ENCODE measurements at regions not wholly inside any gene's neighbourhood (a gene's known extent, or its start where the extent isn't known, plus 50 kb on each side); places are given as distances from the start of the nearest gene placed in this dataset.
"Not testable (repeated sequence)": the region's sequence is repeated elsewhere in the genome, so short reads cannot be mapped to it uniquely, and the experiment has no call there.

DNA sequence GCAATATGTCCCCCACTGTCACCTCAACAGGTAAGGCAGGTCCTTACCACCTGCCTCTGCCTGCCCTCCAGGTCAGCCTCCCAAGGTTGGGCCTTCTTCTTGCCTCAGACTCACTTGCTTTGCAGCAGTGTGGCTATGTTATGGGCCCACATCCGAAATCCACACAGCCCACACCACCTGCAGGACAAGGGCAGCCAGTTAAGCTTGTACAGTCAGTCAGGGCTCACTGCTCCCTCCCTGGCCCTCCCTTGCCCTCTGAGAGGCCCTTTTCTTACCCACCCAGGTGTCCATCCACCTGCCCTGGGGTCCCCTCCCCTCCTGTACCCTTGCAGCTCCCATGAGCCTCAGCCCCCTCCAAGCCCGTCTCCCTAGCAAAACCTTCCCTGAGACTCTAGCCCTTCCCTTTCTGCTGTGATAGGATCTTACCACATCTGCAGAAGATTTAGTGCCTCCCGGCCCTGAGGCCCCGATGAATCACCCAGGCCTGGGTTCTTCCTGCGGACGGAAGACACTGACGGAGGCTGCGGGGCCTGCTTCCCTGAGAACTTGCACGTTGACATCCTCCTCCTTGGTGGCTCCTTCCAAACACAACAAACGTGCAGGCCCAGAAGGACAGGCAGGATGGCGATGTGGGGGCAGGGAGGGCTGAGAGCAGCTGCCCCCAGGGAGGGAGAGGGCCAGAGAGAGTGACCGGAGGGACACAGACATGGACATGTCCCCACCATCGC is 5466.2 kb upstream of the TPTE start:
- H3K4me3 ChIP-seq; H3K27me3 ChIP-seq; H3K9me3 ChIP-seq; H3K36me3 ChIP-seq; H3K4me1 ChIP-seq; DNase-seq; intact Hi-C loops (cut with DNase I; ENCODE audit: low total_unique reads); H3K27ac ChIP-seq: not testable (repeated sequence)

- intact Hi-C loops (cut with DNase I; ENCODE audit: low total_unique reads); H3K4me1 ChIP-seq; H3K4me3 ChIP-seq; H3K27ac ChIP-seq; H3K9me3 ChIP-seq; DNase-seq; H3K27me3 ChIP-seq; H3K36me3 ChIP-seq: not testable (repeated sequence)
These were observed 5465.1 kb upstream of the TPTE start for GRCh38 chr21:5055996-5056962.

DNA sequence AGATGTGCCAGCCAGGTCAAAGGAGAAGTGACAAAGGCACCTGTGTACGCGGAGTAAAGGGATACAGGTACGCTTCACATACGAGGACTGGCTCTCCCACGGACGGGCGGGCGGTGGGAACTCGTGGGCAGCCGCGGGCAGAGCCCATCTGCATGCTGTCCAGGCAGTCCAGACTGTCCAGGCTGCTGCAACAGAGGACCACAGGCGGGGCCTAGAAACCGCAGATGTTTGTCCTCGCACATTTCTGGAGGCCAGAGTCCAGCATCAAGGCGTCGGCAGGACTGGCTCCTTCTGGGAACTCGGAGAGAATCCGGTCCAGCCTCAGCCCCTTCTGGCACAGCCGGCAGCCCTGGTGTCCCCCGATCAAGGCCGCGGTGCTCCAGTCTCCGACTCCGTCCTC is 5464.3 kb upstream of the TPTE start:
- H3K36me3 ChIP-seq; H3K27me3 ChIP-seq; H3K4me3 ChIP-seq; H3K27ac ChIP-seq; intact Hi-C loops (cut with DNase I; ENCODE audit: low total_unique reads); DNase-seq; H3K9me3 ChIP-seq; H3K4me1 ChIP-seq: not testable (repeated sequence)

DNA sequence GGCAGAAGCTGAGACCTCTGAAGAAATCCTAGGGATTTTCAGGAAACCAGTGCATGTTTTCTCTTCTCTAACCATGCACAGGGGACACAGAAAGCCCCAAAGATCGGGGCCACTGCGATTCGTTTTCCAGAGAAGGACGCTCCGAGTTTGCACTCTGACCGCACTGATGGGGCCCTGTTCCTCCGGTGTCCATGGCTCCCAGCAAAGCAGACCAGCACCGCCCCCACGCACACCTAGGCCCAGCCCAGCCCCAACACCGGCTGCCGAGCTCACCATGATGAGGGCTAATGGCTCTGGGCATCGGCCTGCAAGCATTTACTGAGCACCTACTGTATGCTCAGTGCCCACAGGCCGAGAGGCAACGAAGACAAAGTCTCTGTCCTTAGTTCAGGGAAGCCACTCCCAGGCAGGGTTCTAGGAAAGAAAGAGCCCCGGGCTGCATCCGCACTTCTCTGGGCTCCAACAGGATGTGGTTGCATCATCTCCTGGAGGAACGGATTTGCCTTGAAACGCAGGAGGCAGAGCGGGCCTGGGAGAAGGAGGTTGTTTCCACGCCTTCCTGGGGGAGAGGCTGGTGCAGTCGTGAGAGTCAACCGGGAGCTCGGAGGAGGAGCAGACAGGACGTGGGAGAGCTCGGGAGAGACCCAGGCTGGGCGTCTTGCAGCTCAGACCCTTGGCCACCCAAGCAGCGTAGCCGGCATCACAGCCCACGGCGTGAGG is 5460.9 kb upstream of the TPTE start:
- H3K27ac ChIP-seq; H3K27me3 ChIP-seq; H3K4me3 ChIP-seq; H3K9me3 ChIP-seq; intact Hi-C loops (cut with DNase I; ENCODE audit: low total_unique reads); H3K36me3 ChIP-seq; DNase-seq; H3K4me1 ChIP-seq: not testable (repeated sequence)

GRCh38 chr21:5064581-5065142 is 5456.7 kb upstream of the TPTE start:
- H3K36me3 ChIP-seq; H3K4me1 ChIP-seq; H3K27me3 ChIP-seq; intact Hi-C loops (cut with DNase I; ENCODE audit: low total_unique reads); H3K9me3 ChIP-seq; H3K27ac ChIP-seq; H3K4me3 ChIP-seq: not testable (repeated sequence)
- DNase-seq, result peak in 1 of 2 donors; percentile 46

- H3K36me3 ChIP-seq; H3K9me3 ChIP-seq; H3K4me1 ChIP-seq; H3K27me3 ChIP-seq; H3K27ac ChIP-seq; H3K4me3 ChIP-seq; intact Hi-C loops (cut with DNase I; ENCODE audit: low total_unique reads): not testable (repeated sequence)
- peak in 1 of 2 donors; percentile 84 for DNase-seq
These were observed 5455.9 kb upstream of the TPTE start for GRCh38 chr21:5065240-5066211.

GRCh38 chr21:5066682-5067251 is 5454.6 kb upstream of the TPTE start:
- H3K9me3 ChIP-seq; H3K36me3 ChIP-seq; H3K4me1 ChIP-seq; H3K27ac ChIP-seq; intact Hi-C loops (cut with DNase I; ENCODE audit: low total_unique reads); H3K4me3 ChIP-seq; DNase-seq; H3K27me3 ChIP-seq: not testable (repeated sequence)

- H3K9me3 ChIP-seq; H3K27ac ChIP-seq; intact Hi-C loops (cut with DNase I; ENCODE audit: low total_unique reads); H3K36me3 ChIP-seq; H3K4me3 ChIP-seq; H3K4me1 ChIP-seq; DNase-seq; H3K27me3 ChIP-seq: not testable (repeated sequence)
These were observed 5453.9 kb upstream of the TPTE start for GRCh38 chr21:5067326-5068048.

GRCh38 chr21:5068649-5069048 is 5452.7 kb upstream of the TPTE start:
- H3K4me1 ChIP-seq; H3K36me3 ChIP-seq; H3K27me3 ChIP-seq; H3K4me3 ChIP-seq; H3K9me3 ChIP-seq; DNase-seq; H3K27ac ChIP-seq; intact Hi-C loops (cut with DNase I; ENCODE audit: low total_unique reads): not testable (repeated sequence)

DNA sequence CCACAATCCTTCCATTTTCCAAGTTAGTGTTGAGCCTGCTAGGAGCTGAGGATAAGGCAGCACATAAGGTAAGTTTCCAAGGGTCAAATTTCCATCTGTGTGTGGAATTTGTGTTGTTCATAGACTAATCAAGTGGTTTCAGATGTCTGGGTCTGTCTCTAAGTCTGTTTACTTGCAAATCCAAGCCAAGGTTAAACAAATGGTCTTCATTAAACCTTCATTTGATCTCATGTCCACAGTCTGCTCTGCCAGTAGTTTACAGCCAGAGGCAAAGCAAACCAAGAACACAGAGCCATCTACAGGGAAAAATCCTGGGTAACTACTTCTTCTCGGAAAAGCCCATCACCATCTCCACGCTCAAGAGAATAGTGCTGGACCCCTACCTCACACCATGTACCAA is 5450.2 kb upstream of the TPTE start:
- H3K4me1 ChIP-seq; H3K4me3 ChIP-seq; H3K27me3 ChIP-seq; intact Hi-C loops (cut with DNase I; ENCODE audit: low total_unique reads); H3K9me3 ChIP-seq; DNase-seq; H3K27ac ChIP-seq; H3K36me3 ChIP-seq: not testable (repeated sequence)

DNA sequence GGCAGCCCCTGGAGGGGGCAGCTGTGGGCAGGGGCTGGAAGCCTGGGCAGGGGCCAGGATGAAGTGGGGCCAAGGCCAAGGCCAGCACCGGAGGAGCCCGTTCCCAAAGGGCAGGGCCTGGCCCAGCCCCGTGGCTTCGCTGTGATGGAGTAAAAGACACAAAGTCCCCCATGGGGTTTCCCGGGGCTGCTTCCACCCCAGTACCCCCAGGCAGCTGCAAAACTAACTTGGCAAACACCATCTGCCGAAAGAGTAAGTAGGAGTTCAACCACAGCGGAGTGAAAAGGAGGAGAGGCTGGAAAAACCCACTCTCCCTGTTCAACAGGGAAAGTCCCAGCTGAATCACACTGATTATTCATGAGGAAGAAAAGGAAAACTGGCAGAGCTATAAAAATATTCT is 5444.5 kb upstream of the TPTE start:
- H3K9me3 ChIP-seq; H3K27me3 ChIP-seq; H3K4me3 ChIP-seq; H3K4me1 ChIP-seq; H3K27ac ChIP-seq; H3K36me3 ChIP-seq; DNase-seq; intact Hi-C loops (cut with DNase I; ENCODE audit: low total_unique reads): not testable (repeated sequence)

GRCh38 chr21:5079361-5079760 is 5442.0 kb upstream of the TPTE start:
- intact Hi-C loops (cut with DNase I; ENCODE audit: low total_unique reads); H3K9me3 ChIP-seq; H3K36me3 ChIP-seq; DNase-seq; H3K27ac ChIP-seq; H3K27me3 ChIP-seq; H3K4me1 ChIP-seq; H3K4me3 ChIP-seq: not testable (repeated sequence)

Measured in tibial artery (tissue), 4 donors.